SH-SY5Y (cell line): ENCODE measurements at regions not wholly inside any gene's neighbourhood (a gene's known extent, or its start where the extent isn't known, plus 50 kb on each side); places are given as distances from the start of the nearest gene placed in this dataset.

Experiments
- GATA2 ChIP-seq: IDR thresholded peaks from 2 replicates; pipeline ENCODE4 v1.6.1; 2011; ENCODE audit warnings: mild to moderate bottlenecking, low read depth, low read length
- GATA3 ChIP-seq: IDR thresholded peaks from 2 replicates; pipeline ENCODE4 v1.6.1; 2011; ENCODE audit warnings: low read depth, mild to moderate bottlenecking, low read length, moderate library complexity

- TF ChIP-seq GATA2: no peak
Observed at GRCh38 chr9:27799326-27799725, 226.0 kb upstream of the C9orf72 start.

DNA sequence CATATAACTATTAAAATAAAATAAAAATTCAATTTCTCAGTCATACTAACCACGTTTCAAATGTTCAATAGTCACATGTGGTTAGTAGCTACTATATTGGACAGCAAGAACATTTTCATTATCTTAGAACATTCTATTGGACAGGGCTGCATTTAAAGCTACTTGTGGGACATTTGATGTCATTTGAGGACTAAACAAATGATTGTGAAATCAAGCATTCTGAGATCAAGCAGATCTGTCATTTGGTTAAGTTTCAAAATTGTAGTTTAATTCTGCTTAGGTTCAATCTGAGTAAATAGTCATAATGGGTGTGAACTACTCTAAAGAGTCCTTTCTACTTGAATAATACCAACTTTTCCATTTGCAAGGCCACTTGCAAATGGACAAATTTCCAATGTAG, 226.9 kb upstream of the C9orf72 start:
- TF ChIP-seq GATA3 (no peak), GATA2 (no peak)

DNA sequence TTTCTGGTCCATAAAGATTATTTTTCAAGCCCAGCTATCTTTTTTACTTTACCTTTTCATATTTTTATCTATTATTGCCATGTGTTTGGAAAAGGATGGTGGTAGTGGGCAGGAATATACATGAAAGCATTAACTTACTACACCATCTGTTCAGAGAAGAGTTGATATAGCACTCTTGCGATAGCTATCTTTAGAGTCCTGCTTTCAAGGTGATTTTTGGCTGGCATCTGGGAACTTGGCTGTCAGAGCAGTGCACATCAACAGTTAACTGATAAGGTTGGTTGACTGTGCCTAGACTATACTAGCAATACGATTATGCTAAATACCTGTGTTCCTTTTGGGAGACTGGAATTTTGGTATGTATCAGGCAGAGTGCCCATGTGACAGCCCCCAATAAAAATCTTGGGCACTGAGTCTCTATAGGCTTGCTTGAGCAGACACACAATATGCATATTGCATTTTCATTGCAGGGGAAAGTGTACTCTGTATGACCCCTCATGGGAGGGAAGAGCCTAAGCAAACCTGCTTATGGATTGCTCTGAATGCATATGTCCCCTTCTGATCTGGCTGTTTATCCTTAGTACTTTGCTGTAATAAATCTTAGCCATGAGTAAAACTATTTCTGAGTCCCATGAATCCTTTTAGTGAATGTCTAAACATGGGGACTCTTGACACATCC, 227.6 kb upstream of the C9orf72 start:
- TF ChIP-seq GATA3: no peak
- peak; percentile 54; the same call in 1 of the 2 replicates for TF ChIP-seq GATA2

GRCh38 chr9:27801545-27801944, 228.3 kb upstream of the C9orf72 start:
- TF ChIP-seq GATA2 (no peak), GATA3 (no peak)

DNA sequence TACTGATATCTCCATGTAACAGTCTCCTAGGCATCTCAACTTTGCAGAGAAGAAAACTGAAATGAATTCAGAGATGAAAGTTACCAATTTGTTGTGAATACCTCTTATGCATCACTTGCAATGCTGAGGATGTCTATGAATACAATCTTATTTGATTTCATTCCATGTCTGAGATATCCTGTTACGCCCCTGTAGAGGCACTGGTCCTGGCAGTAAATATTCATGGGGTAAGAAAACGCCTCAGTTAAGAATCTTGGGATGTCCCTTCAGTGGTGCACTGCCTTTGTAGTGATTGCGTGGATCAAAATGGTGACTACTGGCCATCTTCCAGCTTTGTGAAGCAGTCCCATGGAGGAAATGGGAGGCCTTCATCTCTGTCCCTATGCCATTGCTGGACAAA, 229.1 kb upstream of the C9orf72 start:
- TF ChIP-seq GATA2 (no peak), GATA3 (no peak)

DNA sequence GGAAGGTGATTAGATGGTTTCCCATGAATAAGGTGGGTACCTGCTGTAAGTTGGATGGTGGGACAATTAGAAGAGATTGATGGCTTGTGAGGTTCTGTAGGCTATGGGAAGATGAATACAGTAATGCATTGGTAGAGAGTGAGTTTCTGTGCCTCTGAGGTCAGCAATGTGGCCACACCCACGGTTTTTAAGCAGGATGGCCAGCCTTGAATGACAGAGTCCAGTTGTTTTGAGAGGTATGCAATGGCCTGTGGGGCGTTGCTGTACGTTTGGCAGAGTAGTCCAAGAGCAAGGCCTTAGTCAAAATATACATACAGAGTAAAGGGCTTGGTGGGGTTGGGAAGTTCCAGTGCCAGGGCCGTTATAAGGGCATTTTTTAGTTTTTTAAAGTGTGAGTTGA, 235.6 kb upstream of the C9orf72 start:
- TF ChIP-seq GATA2 (no peak), GATA3 (no peak)

DNA sequence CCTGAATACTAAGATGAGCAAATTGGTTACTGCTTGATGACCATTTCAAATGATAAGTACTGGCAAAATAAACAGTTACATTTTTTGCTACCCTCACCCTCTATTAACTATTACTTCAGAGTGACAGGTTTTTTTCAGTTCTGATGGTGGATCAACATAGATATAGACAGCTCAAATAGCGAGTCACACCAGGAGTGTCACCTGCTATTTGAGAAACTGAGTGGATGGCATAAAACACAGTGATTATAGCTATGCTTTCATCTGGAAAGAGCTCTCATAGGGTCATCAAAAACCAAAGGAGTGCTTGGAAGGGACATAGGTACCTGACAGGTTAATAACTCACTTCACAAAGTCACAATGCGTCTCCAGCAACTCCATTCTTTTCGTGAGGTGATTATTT, 244.5 kb upstream of the C9orf72 start:
- TF ChIP-seq GATA3 (no peak), GATA2 (no peak)

- TF ChIP-seq GATA3: peak; percentile 59; the same call in 1 of the 2 replicates
- peak; percentile 66 for TF ChIP-seq GATA2
Observed at GRCh38 chr9:27818348-27818747, 245.1 kb upstream of the C9orf72 start.

DNA sequence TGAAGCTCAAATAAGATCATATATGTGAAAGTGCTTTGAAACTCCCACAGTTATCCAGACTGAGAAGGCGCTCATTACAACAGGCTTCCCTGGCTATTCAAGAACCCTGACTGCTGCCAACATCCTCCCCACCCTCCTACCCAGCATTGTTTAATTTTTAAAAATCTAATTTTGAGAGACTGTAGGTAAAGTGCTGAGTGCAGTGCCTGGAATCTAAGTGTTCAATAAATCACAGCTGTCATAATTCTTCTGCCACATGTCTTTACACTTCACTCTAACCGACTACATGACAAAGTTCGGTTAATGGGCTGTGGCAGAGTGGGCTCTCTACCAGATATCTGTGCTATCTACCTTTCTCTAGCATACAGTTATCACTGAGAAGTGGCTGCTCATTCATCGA, 255.6 kb upstream of the C9orf72 start:
- no peak for TF ChIP-seq GATA2
- no peak for TF ChIP-seq GATA3

DNA sequence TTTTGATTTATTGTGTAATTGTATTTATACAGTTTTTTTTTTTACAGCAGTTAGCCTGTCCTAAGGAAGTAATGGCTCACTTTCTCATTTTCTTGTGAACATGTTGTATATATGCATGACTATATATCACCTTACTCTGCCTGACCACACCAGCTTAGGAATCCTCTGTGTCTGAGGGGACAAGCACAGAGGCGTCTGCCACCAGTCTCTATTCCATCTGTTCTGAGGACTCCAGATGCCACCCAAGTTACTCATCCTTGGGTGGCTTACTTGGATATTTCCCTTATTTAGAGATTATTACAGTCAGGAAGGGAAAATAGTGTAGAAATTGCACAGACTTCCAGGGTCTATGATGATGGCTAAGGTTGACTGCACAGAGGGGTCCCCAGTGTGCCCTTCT, 256.3 kb upstream of the C9orf72 start:
- TF ChIP-seq GATA3 (no peak), GATA2 (no peak)

DNA sequence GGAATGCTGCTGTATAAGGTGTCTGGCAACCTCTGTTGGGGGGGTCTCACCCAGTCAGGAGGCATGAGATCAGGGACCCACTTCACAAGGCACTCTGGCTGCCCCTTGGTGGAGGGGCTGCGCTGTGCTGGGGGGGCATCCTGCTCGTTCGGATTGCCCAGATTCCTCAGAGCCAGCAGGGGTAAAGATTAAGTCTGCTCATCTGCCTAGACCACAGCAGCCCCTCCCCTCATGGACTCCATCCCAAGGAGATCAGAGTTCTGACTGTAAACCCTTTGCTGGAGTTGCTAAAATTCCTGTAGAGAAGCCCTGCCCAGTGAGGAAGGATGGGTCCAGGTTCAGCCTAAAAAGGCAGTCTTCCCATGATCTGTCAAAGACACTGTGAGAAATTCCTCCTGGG, 262.0 kb upstream of the C9orf72 start:
- TF ChIP-seq GATA2 (no peak), GATA3 (no peak)

DNA sequence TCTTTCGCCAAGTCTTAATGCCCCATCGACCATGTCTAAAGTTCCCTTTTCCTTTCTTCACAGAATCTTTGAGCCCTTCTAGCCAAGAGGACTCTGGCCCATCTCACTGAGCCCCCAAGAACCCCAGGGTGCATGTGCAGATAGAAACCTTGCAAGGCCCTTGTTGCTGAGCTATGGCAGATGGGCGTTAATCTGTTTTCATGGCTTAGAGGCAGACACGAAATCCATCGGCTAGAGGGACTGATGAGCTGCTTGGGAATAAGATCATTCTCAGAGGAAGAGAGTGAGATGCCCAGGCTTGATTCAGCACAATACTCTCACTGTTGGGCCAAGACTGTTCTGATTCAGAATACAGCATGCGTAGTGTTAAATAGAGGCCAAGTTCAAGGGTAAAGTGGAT, 262.5 kb upstream of the C9orf72 start:
- TF ChIP-seq GATA3 (no peak), GATA2 (no peak)

DNA sequence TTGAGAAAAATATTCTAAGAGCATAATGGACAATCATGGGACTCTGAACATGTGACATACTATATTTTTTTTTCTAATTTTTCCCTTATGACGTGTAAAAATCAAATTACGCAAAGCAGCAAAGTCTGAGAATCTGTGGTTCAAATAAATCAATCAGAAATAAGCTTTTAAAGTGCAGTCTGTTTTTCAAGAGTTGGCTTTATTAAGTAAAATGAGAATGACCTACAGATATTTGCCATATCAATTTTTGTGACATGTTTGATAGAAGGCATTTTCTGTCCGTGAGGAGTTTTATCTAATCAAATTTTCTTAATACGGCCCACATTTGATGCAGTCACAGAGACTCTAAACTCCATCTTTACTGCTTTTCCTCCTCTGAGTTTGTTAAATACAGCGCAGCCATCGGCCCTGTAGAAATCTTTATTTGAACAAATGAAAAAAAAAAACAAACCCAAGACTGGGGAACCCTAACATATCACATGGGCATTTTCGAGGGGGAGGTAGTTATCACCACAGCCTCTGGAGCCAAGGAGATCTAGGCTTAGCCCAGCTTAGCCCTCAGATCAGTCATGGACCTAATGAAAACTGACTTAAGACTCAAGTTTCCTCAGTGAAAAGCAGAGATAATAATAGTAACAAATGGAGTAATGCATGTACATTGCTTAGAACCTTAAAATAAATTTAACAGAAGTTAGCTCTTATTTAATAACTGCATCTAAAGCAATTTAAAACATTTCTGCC, 263.6 kb upstream of the C9orf72 start:
- TF ChIP-seq GATA3 (no peak), GATA2 (no peak; the same call in 1 of the 2 replicates)

- TF ChIP-seq GATA2 (no peak), GATA3 (no peak)
Observed at GRCh38 chr9:27838876-27839275, 265.6 kb upstream of the C9orf72 start.

DNA sequence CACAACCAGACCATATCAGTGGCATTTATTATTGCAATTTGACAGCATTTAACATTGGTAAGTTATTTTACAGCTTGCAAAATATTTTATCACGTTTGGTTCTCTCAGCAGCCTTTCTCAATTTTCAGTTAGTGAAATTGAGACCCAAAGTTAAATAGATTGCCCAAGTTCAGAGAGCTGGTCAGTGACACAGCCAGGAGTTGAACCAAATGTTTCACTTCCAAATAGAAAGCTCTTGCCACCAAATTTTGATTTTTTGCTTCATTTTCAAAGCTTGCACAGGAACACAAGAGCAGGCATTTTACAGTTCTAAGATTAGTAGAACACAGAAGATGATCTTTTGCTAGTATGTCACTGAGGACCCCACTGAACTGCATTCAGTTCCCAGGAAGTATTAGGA, 271.5 kb upstream of the C9orf72 start:
- no peak for TF ChIP-seq GATA3
- TF ChIP-seq GATA2: no peak
